ENCODE measurements at regions not wholly inside any gene's neighbourhood (a gene's known extent, or its start where the extent isn't known, plus 50 kb on each side); places are given as distances from the start of the nearest gene placed in this dataset.

GRCh38 chr12:73531752-73532151 is 1005.9 kb upstream of the ATXN7L3B start:
- Histone ChIP-seq H3K79me2 (ENCODE audit: control insufficient read depth, insufficient read depth, low read length) (no peaks in the 10 kb centered on the region), H4K20me1 (ENCODE audit: control insufficient read depth, extremely low read depth, insufficient read depth, low read length) (no peaks in the 10 kb centered on the region), H3K4me1 (ENCODE audit: control insufficient read depth, extremely low read depth, insufficient read depth, low read length) (no peaks in the 10 kb centered on the region), H3K9me1 (ENCODE audit: control insufficient read depth, extremely low read depth, insufficient read depth, low read length) (no peaks in the 10 kb centered on the region), H3K4me3 (ENCODE audit: control insufficient read depth in 2 of 3, extremely low read depth in 1 of 3, insufficient read depth in 2 of 3, low read depth in 1 of 3, low read length in 3 of 3) (no peak overlapping the region), H2AFZ (ENCODE audit: control insufficient read depth, low read length) (no peak overlapping the region), H3K27me3 (ENCODE audit: control insufficient read depth, extremely low read depth, insufficient read depth, low read length) (no peaks in the 10 kb centered on the region), H3K36me3 (ENCODE audit: control insufficient read depth in 2 of 2, extremely low read depth in 1 of 2, insufficient read depth in 2 of 2, low read length in 2 of 2) (no peaks in the 10 kb centered on the region), H3K9ac (ENCODE audit: control insufficient read depth, extremely low read depth, insufficient read depth, low read length) (no peak overlapping the region), H3K9me3 (ENCODE audit: control insufficient read depth, low read depth, low read length) (no peaks in the 10 kb centered on the region), H3K27ac (ENCODE audit: control insufficient read depth, insufficient read depth, low read length) (no peak overlapping the region), H3K4me2 (ENCODE audit: control insufficient read depth, extremely low read depth, insufficient read depth, low read depth, low read length) (no peak overlapping the region)
- DNase-seq (ENCODE audit: low read depth, low spot score), result no peak
- TF ChIP-seq EZH2 (IDR thresholded peaks at IDR 0.05; ENCODE audit: low read length), result no peak
- TF ChIP-seq CTCF (optimal IDR thresholded peaks at IDR 0.05 in 1 of 3, IDR thresholded peaks at IDR 0.05 in 1 of 3, conservative IDR thresholded peaks at IDR 0.05 in 1 of 3; ENCODE audit: extremely low read depth in 1 of 3, insufficient read depth in 2 of 3, low read length in 3 of 3), result no peak
- dilution Hi-C loops (cut with MboI; ENCODE audit: extremely low pct_ligation_motif_present, low sequenced_read_pairs), result no loop called here
- FAIRE-seq, result no peak

GRCh38 chr12:73547421-73547820 is 990.2 kb upstream of the ATXN7L3B start:
- Histone ChIP-seq H3K27me3 (ENCODE audit: control insufficient read depth, extremely low read depth, insufficient read depth, low read length) (no peaks in the 10 kb centered on the region), H3K27ac (ENCODE audit: control insufficient read depth, insufficient read depth, low read length) (no peak overlapping the region), H3K79me2 (ENCODE audit: control insufficient read depth, insufficient read depth, low read length) (no peaks in the 10 kb centered on the region), H4K20me1 (ENCODE audit: control insufficient read depth, extremely low read depth, insufficient read depth, low read length) (no peaks in the 10 kb centered on the region), H2AFZ (ENCODE audit: control insufficient read depth, low read length) (no peak overlapping the region), H3K9ac (ENCODE audit: control insufficient read depth, extremely low read depth, insufficient read depth, low read length) (no peak overlapping the region), H3K4me1 (ENCODE audit: control insufficient read depth, extremely low read depth, insufficient read depth, low read length) (no peaks in the 10 kb centered on the region), H3K9me1 (ENCODE audit: control insufficient read depth, extremely low read depth, insufficient read depth, low read length) (no peaks in the 10 kb centered on the region), H3K9me3 (ENCODE audit: control insufficient read depth, low read depth, low read length) (no peaks in the 10 kb centered on the region), H3K4me2 (ENCODE audit: control insufficient read depth, extremely low read depth, insufficient read depth, low read depth, low read length) (no peak overlapping the region), H3K36me3 (ENCODE audit: control insufficient read depth in 2 of 2, extremely low read depth in 1 of 2, insufficient read depth in 2 of 2, low read length in 2 of 2) (no peaks in the 10 kb centered on the region), H3K4me3 (ENCODE audit: control insufficient read depth in 2 of 3, extremely low read depth in 1 of 3, insufficient read depth in 2 of 3, low read depth in 1 of 3, low read length in 3 of 3) (no peak overlapping the region)
- DNase-seq (ENCODE audit: low read depth, low spot score) (no peak), FAIRE-seq (no peak)
- TF ChIP-seq EZH2 (IDR thresholded peaks at IDR 0.05; ENCODE audit: low read length) (no peak), CTCF (optimal IDR thresholded peaks at IDR 0.05 in 1 of 3, IDR thresholded peaks at IDR 0.05 in 1 of 3, conservative IDR thresholded peaks at IDR 0.05 in 1 of 3; ENCODE audit: extremely low read depth in 1 of 3, insufficient read depth in 2 of 3, low read length in 3 of 3) (no peak)
- dilution Hi-C loops (cut with MboI; ENCODE audit: extremely low pct_ligation_motif_present, low sequenced_read_pairs), result no loop called here

Data from keratinocyte (primary cell).